DOHH2 (cell line): ENCODE measurements at regions not wholly inside any gene's neighbourhood (a gene's known extent, or its start where the extent isn't known, plus 50 kb on each side); places are given as distances from the start of the nearest gene placed in this dataset.

Experiments
- CTCF ChIP-seq: fragments of 200-600 bp; sonication (generic); IDR thresholded peaks from one replicate; pipeline ENCODE4 v1.5.1; 2014; ENCODE audit warnings: antibody characterized with exemption, mild to moderate bottlenecking, low read depth, low read length; ENCODE audit not compliant: poor library complexity, severe bottlenecking
- EZH2phosphoT487 ChIP-seq: fragments of 200-600 bp; sonication (generic); IDR thresholded peaks from 2 replicates; pipeline ENCODE4 v1.6.1; 2017; ENCODE audit warnings: borderline replicate concordance, mild to moderate bottlenecking, antibody characterized with exemption, low read length, moderate library complexity, mixed read lengths

- TF ChIP-seq CTCF: no peak
- no peak for TF ChIP-seq EZH2phosphoT487
Measured at GRCh38 chr7:155234158-155234492, 63.6 kb upstream of the INSIG1 start.
